ENCODE measurements at regions not wholly inside any gene's neighbourhood (a gene's known extent, or its start where the extent isn't known, plus 50 kb on each side); places are given as distances from the start of the nearest gene placed in this dataset.

DNA sequence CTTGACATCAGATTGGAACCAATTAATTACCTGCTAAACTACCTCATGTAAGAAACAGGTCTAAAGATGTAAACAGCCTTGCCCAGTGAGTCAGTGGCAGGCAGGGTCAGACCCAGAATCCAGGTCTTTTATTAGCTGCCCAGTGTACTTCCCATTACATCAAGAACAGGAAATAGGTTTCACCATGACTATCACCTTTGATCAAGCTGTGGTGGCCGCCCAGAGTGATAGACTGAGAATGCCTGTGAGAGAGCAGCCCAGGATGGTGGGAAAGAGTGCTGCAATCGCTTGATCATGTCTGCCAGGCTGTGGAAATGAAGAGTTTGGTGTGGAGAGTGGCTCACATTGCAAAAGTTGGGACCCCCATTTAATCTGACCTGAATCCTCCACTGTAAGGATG is 61.3 kb upstream of the PIAS1 start:
- ChIA-PET POLR2A (interaction anchor here (0.6 kb wide), 1 partner anchor 55 kb away, joined by 5 read pairs; no protein-coding TSS in a partner anchor), CTCF (no interaction called here)
- Mint-ChIP-seq H3K4me3 (no peak overlapping the region), H3K27me3 (peaks cover 4% of the 10 kb centered on the region), H3K27ac (no peak overlapping the region), H3K36me3 (ENCODE audit: low read depth) (no peaks in the 10 kb centered on the region), H3K9me3 (no peaks in the 10 kb centered on the region), H3K4me1 (no peaks in the 10 kb centered on the region)
- intact Hi-C loops (cut with micrococcal nuclease), result no loop called here
- TF ChIP-seq, protein P1, sequence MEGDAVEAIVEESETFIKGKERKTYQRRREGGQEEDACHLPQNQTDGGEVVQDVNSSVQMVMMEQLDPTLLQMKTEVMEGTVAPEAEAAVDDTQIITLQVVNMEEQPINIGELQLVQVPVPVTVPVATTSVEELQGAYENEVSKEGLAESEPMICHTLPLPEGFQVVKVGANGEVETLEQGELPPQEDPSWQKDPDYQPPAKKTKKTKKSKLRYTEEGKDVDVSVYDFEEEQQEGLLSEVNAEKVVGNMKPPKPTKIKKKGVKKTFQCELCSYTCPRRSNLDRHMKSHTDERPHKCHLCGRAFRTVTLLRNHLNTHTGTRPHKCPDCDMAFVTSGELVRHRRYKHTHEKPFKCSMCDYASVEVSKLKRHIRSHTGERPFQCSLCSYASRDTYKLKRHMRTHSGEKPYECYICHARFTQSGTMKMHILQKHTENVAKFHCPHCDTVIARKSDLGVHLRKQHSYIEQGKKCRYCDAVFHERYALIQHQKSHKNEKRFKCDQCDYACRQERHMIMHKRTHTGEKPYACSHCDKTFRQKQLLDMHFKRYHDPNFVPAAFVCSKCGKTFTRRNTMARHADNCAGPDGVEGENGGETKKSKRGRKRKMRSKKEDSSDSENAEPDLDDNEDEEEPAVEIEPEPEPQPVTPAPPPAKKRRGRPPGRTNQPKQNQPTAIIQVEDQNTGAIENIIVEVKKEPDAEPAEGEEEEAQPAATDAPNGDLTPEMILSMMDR (IDR thresholded peaks at IDR 0.05), result no peak
- DNase-seq, result no peak
- no peak for ATAC-seq (ENCODE audit: low read depth)

DNA sequence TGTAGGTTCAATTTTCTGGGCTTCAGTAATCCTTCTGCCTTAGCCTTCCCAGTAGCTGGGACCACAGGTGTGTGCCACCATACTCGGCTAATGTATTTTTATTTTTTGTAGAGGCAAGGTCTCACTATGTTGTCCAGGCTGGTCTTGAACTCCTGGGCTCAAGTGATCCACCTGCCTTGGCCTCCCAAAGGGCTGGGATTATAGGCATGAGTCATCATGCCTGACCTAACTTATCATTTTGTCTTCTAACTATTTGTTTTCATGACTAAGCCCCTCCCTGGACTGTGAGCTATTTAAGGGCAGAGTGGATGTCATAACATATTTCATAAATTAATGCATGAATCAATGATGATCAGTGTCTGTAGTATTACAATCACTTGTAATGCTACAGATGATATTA is 56.1 kb upstream of the PIAS1 start:
- ATAC-seq (ENCODE audit: low read depth) (no peak), DNase-seq (no peak)
- TF ChIP-seq, protein P1 (IDR thresholded peaks at IDR 0.05), result no peak
- no peaks in the 10 kb centered on the region for H3K27me3 Mint-ChIP-seq
- no peak overlapping the region for H3K4me3 Mint-ChIP-seq
- no peaks in the 10 kb centered on the region for H3K4me1 Mint-ChIP-seq
- ChIA-PET POLR2A (interaction anchor here (0.6 kb wide), 1 partner anchor 157 kb away, joined by 8 read pairs; no protein-coding TSS in a partner anchor), CTCF (no interaction called here)
- H3K9me3 Mint-ChIP-seq, result no peaks in the 10 kb centered on the region
- no peaks in the 10 kb centered on the region for H3K36me3 Mint-ChIP-seq (ENCODE audit: low read depth)
- H3K27ac Mint-ChIP-seq, result no peak overlapping the region
- intact Hi-C loops (cut with micrococcal nuclease), result no loop called here

DNA sequence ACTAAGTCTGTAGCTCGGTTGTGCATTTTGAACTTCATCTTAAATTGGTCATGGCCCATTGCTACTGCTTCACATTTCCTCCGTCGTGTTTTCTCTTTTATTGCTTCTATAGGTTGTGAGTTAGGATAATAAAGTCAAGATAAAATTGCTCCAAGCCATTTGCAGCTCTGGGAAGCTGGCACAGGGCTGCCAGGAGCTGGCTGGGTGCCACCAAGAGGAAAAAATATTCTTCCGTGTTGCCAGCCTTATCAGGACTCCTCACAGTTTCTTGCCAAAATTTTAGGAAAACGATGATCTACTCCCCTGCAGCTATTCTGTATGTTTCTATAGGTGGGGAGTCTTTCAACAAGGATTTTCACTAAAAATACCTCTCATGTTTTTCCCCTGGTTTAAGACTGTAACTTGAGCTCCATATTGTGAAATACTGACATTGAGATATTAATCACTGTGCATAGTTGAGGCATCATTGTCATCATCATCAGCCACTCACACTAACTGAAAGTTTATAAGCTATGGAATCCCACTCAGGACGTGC is 55.4 kb upstream of the PIAS1 start:
- TF ChIP-seq, protein P1 (IDR thresholded peaks at IDR 0.05), result no peak
- ATAC-seq (ENCODE audit: low read depth) (no peak), DNase-seq (no peak)
- Mint-ChIP-seq H3K9me3 (no peaks in the 10 kb centered on the region), H3K27ac (no peak overlapping the region), H3K4me1 (no peaks in the 10 kb centered on the region), H3K27me3 (no peaks in the 10 kb centered on the region), H3K4me3 (no peak overlapping the region), H3K36me3 (ENCODE audit: low read depth) (no peaks in the 10 kb centered on the region)
- intact Hi-C loops (cut with micrococcal nuclease), result no loop called here
- ChIA-PET POLR2A (no interaction called here), CTCF (no interaction called here)

DNA sequence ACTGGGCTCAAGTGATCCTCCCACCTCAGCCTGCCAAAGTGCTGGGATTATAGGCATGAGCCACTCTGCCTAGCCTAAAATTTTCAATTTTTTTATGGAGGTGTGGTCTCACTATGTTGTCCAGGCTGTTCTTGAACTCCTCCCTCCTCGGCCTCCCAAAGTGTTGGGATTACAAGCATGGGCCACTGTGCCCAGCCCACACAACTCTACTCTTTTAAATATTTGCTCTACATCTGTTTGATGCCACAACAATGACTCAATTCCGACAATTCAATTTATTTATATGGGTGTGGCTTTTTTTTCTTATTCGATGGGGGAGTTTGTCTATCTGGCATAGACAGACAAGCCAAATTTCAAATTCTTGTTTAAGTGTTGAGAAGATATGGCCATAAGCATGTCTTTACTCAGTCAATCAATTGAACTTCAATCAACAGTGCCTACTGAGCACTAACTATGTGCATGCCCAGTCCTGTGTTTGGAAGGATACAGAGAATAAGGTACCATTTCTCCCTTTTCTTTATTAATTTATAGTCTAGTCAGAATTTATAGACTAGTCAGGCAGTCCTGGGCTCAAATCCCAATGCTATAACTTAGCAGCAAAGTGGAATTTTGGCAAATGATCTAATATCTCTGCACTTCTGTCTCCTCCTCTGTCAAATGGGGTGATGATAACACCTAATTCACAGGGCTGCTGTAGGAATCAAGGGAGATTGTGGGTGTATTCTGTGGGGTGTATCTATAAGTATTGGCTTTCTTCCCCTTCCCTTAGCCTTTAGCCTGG is 54.6 kb upstream of the PIAS1 start:
- Mint-ChIP-seq H3K4me3 (no peak overlapping the region), H3K27ac (no peak overlapping the region), H3K36me3 (ENCODE audit: low read depth) (no peaks in the 10 kb centered on the region), H3K27me3 (no peaks in the 10 kb centered on the region), H3K4me1 (no peaks in the 10 kb centered on the region), H3K9me3 (no peaks in the 10 kb centered on the region)
- intact Hi-C loops (cut with micrococcal nuclease), result no loop called here
- ATAC-seq (ENCODE audit: low read depth), result no peak
- TF ChIP-seq, protein P1 (IDR thresholded peaks at IDR 0.05), result no peak
- ChIA-PET POLR2A (no interaction called here), CTCF (no interaction called here)
- DNase-seq, result no peak

DNA sequence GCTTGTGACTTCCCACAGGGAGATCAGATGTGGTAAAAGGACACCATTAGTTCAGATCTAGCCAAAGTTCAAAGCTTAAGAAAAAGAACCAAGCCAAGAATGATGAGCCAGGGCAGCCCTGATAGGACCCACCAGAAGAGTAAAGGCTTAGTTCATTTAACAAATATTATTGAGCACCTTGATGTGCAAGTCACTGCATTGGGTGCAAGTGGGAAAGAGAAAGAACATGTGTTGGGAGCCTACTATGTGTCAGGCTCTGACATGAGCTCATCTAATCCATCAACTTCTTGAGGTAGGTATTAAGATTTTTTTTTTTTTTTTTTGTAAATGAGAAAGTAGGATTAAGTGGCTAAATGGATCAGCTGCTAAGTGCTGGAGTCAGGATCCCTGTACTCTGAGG is 53.4 kb upstream of the PIAS1 start:
- TF ChIP-seq, protein P1 (IDR thresholded peaks at IDR 0.05), result no peak
- Mint-ChIP-seq H3K27me3 (no peaks in the 10 kb centered on the region), H3K9me3 (no peaks in the 10 kb centered on the region), H3K27ac (no peak overlapping the region), H3K36me3 (ENCODE audit: low read depth) (no peaks in the 10 kb centered on the region), H3K4me1 (no peaks in the 10 kb centered on the region), H3K4me3 (no peak overlapping the region)
- intact Hi-C loops (cut with micrococcal nuclease), result no loop called here
- CTCF ChIA-PET, result no interaction called here
- no peak for ATAC-seq (ENCODE audit: low read depth)
- POLR2A ChIA-PET, result interaction anchor here (0.5 kb wide), 1 partner anchor 285 kb away, joined by 3 read pairs; no protein-coding TSS in a partner anchor
- no peak for DNase-seq

Data from activated B cell treated with CpG ODN at 0.5 μM for 24 hours (primary cell).